ENCODE measurements at regions not wholly inside any gene's neighbourhood (a gene's known extent, or its start where the extent isn't known, plus 50 kb on each side); places are given as distances from the start of the nearest gene placed in this dataset.
"Not testable (repeated sequence)": the region's sequence is repeated elsewhere in the genome, so short reads cannot be mapped to it uniquely, and the experiment has no call there.

GRCh38 chr15:22235261-22235930 is 155.1 kb downstream of the OR4M2 start:
- H3K4me3 Mint-ChIP-seq; DNase-seq; H3K27ac ChIP-seq (ENCODE audit: low read depth, low read length); ATAC-seq; H3K4me3 ChIP-seq (ENCODE audit: low read length); H3K27ac Mint-ChIP-seq; H3K27me3 Mint-ChIP-seq; H3K4me1 Mint-ChIP-seq; intact Hi-C loops (cut with micrococcal nuclease); H3K36me3 Mint-ChIP-seq; H3K9me3 Mint-ChIP-seq; H3K9me3 ChIP-seq (ENCODE audit: control insufficient read depth in 2 of 3, low read length in 3 of 3); POLR2A ChIA-PET; CTCF ChIA-PET; H3K36me3 ChIP-seq (ENCODE audit: control insufficient read depth in 2 of 3, insufficient read depth in 3 of 3, low read length in 3 of 3); H3K4me1 ChIP-seq (ENCODE audit: control insufficient read depth in 2 of 2, insufficient read depth in 2 of 2, low read length in 2 of 2); H3K27me3 ChIP-seq (ENCODE audit: control insufficient read depth in 2 of 2, insufficient read depth in 2 of 2, low read length in 2 of 2): not testable (repeated sequence)

- Mint-ChIP-seq H3K9me3 (peaks cover 0 to 5% (median 0%) of the 10 kb centered on the region in 11 donors), H3K27me3 (peaks cover 0 to 7% (median 6%) of the 10 kb centered on the region in 5 donors), H3K4me1 (peaks cover 0 to 7% (median 0%) of the 10 kb centered on the region in 7 donors), H3K4me3 (no peak overlapping the region), H3K27ac (no peak overlapping the region), H3K36me3 (no peaks in the 10 kb centered on the region)
- H3K27ac ChIP-seq (ENCODE audit: low read depth, low read length): no peak overlapping the region
- CTCF ChIA-PET: no interaction called here
- no peak for DNase-seq
- no peaks in the 10 kb centered on the region for H3K4me1 ChIP-seq (ENCODE audit: control insufficient read depth in 2 of 2, insufficient read depth in 2 of 2, low read length in 2 of 2)
- no peaks in the 10 kb centered on the region for H3K36me3 ChIP-seq (ENCODE audit: control insufficient read depth in 2 of 3, insufficient read depth in 3 of 3, low read length in 3 of 3)
- no peaks in the 10 kb centered on the region for H3K9me3 ChIP-seq (ENCODE audit: control insufficient read depth in 2 of 3, low read length in 3 of 3)
- no peak overlapping the region for H3K4me3 ChIP-seq (ENCODE audit: low read length)
- no peak for ATAC-seq
- H3K27me3 ChIP-seq (ENCODE audit: control insufficient read depth in 2 of 2, insufficient read depth in 2 of 2, low read length in 2 of 2): peaks cover 0 to 3% of the 10 kb centered on the region in 2 donors
- intact Hi-C loops (cut with micrococcal nuclease): no loop called here
- POLR2A ChIA-PET: no interaction called here
Observed at GRCh38 chr15:22236469-22236868, 156.1 kb downstream of the OR4M2 start.

- ChIA-PET CTCF (no interaction called here), POLR2A (no interaction called here)
- Histone ChIP-seq H3K27me3 (ENCODE audit: control insufficient read depth in 2 of 2, insufficient read depth in 2 of 2, low read length in 2 of 2) (peaks cover 0 to 3% of the 10 kb centered on the region in 2 donors), H3K4me3 (ENCODE audit: low read length) (no peak overlapping the region), H3K36me3 (ENCODE audit: control insufficient read depth in 2 of 3, insufficient read depth in 3 of 3, low read length in 3 of 3) (no peaks in the 10 kb centered on the region), H3K4me1 (ENCODE audit: control insufficient read depth in 2 of 2, insufficient read depth in 2 of 2, low read length in 2 of 2) (no peaks in the 10 kb centered on the region), H3K9me3 (ENCODE audit: control insufficient read depth in 2 of 3, low read length in 3 of 3) (no peaks in the 10 kb centered on the region), H3K27ac (ENCODE audit: low read depth, low read length) (no peak overlapping the region)
- Mint-ChIP-seq H3K36me3 (no peaks in the 10 kb centered on the region), H3K9me3 (peaks cover 0 to 5% (median 0%) of the 10 kb centered on the region in 11 donors), H3K27me3 (peaks cover 0 to 7% (median 5%) of the 10 kb centered on the region in 5 donors), H3K27ac (peak overlapping the region in 1 of 9 donors; percentile 65), H3K4me3 (no peak overlapping the region), H3K4me1 (peaks cover 0 to 7% (median 0%) of the 10 kb centered on the region in 7 donors)
- intact Hi-C loops (cut with micrococcal nuclease): no loop called here
- no peak for ATAC-seq
- DNase-seq: no peak
Observed at GRCh38 chr15:22237891-22238275, 157.6 kb downstream of the OR4M2 start.

GRCh38 chr15:22238276-22238958 is 158.1 kb downstream of the OR4M2 start:
- H3K27ac Mint-ChIP-seq; H3K4me1 ChIP-seq (ENCODE audit: control insufficient read depth in 2 of 2, insufficient read depth in 2 of 2, low read length in 2 of 2); H3K27me3 ChIP-seq (ENCODE audit: control insufficient read depth in 2 of 2, insufficient read depth in 2 of 2, low read length in 2 of 2); H3K4me1 Mint-ChIP-seq; H3K27ac ChIP-seq (ENCODE audit: low read depth, low read length); H3K4me3 ChIP-seq (ENCODE audit: low read length); CTCF ChIA-PET; intact Hi-C loops (cut with micrococcal nuclease); POLR2A ChIA-PET; ATAC-seq; H3K36me3 ChIP-seq (ENCODE audit: control insufficient read depth in 2 of 3, insufficient read depth in 3 of 3, low read length in 3 of 3); H3K27me3 Mint-ChIP-seq; H3K4me3 Mint-ChIP-seq; H3K9me3 Mint-ChIP-seq; H3K9me3 ChIP-seq (ENCODE audit: control insufficient read depth in 2 of 3, low read length in 3 of 3); DNase-seq; H3K36me3 Mint-ChIP-seq: not testable (repeated sequence)

- H3K36me3 Mint-ChIP-seq; H3K4me1 ChIP-seq (ENCODE audit: control insufficient read depth in 2 of 2, insufficient read depth in 2 of 2, low read length in 2 of 2); H3K27ac Mint-ChIP-seq; H3K27me3 ChIP-seq (ENCODE audit: control insufficient read depth in 2 of 2, insufficient read depth in 2 of 2, low read length in 2 of 2); H3K36me3 ChIP-seq (ENCODE audit: control insufficient read depth in 2 of 3, insufficient read depth in 3 of 3, low read length in 3 of 3); intact Hi-C loops (cut with micrococcal nuclease); H3K4me3 Mint-ChIP-seq; H3K27ac ChIP-seq (ENCODE audit: low read depth, low read length); H3K4me3 ChIP-seq (ENCODE audit: low read length); POLR2A ChIA-PET; H3K9me3 Mint-ChIP-seq; H3K9me3 ChIP-seq (ENCODE audit: control insufficient read depth in 2 of 3, low read length in 3 of 3); DNase-seq; H3K4me1 Mint-ChIP-seq; CTCF ChIA-PET: not testable (repeated sequence)
- H3K27me3 Mint-ChIP-seq: peaks cover 3 to 11% (median 5%) of the 10 kb centered on the region in 5 donors
- peak; percentile 62 for ATAC-seq
Observed at GRCh38 chr15:22238959-22239805, 158.9 kb downstream of the OR4M2 start.

GRCh38 chr15:22239806-22240180 is 159.5 kb downstream of the OR4M2 start:
- CTCF ChIA-PET: no interaction called here
- Histone ChIP-seq H3K27me3 (ENCODE audit: control insufficient read depth in 2 of 2, insufficient read depth in 2 of 2, low read length in 2 of 2) (peaks cover 0 to 7% of the 10 kb centered on the region in 2 donors), H3K4me3 (ENCODE audit: low read length) (no peak overlapping the region), H3K36me3 (ENCODE audit: control insufficient read depth in 2 of 3, insufficient read depth in 3 of 3, low read length in 3 of 3) (no peaks in the 10 kb centered on the region), H3K9me3 (ENCODE audit: control insufficient read depth in 2 of 3, low read length in 3 of 3) (no peaks in the 10 kb centered on the region), H3K4me1 (ENCODE audit: control insufficient read depth in 2 of 2, insufficient read depth in 2 of 2, low read length in 2 of 2) (no peaks in the 10 kb centered on the region), H3K27ac (ENCODE audit: low read depth, low read length) (no peak overlapping the region)
- Mint-ChIP-seq H3K27me3 (peaks cover 3 to 13% (median 5%) of the 10 kb centered on the region in 5 donors), H3K36me3 (peaks cover 0 to 4% (median 0%) of the 10 kb centered on the region in 5 donors), H3K27ac (no peak overlapping the region), H3K9me3 (peaks cover 0 to 5% (median 0%) of the 10 kb centered on the region in 11 donors), H3K4me3 (no peak overlapping the region), H3K4me1 (peaks cover 0 to 7% (median 0%) of the 10 kb centered on the region in 7 donors)
- ATAC-seq: peak; percentile 15
- no peak for DNase-seq
- POLR2A ChIA-PET: no interaction called here
- intact Hi-C loops (cut with micrococcal nuclease): no loop called here
